ENCODE measurements at regions not wholly inside any gene's neighbourhood (a gene's known extent, or its start where the extent isn't known, plus 50 kb on each side); places are given as distances from the start of the nearest gene placed in this dataset.

GRCh38 chr5:6248132-6248531 is 130.2 kb downstream of the MED10 start:
- TF ChIP-seq, protein P1, sequence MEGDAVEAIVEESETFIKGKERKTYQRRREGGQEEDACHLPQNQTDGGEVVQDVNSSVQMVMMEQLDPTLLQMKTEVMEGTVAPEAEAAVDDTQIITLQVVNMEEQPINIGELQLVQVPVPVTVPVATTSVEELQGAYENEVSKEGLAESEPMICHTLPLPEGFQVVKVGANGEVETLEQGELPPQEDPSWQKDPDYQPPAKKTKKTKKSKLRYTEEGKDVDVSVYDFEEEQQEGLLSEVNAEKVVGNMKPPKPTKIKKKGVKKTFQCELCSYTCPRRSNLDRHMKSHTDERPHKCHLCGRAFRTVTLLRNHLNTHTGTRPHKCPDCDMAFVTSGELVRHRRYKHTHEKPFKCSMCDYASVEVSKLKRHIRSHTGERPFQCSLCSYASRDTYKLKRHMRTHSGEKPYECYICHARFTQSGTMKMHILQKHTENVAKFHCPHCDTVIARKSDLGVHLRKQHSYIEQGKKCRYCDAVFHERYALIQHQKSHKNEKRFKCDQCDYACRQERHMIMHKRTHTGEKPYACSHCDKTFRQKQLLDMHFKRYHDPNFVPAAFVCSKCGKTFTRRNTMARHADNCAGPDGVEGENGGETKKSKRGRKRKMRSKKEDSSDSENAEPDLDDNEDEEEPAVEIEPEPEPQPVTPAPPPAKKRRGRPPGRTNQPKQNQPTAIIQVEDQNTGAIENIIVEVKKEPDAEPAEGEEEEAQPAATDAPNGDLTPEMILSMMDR (conservative IDR thresholded peaks at IDR 0.05 in 1 of 2, IDR thresholded peaks at IDR 0.05 in 1 of 2; ENCODE audit: extremely low read depth in 1 of 2, insufficient read depth in 1 of 2, low read depth in 1 of 2, low read length in 2 of 2), result no peak
- no peak for TF ChIP-seq EZH2 (IDR thresholded peaks at IDR 0.05; ENCODE audit: borderline replicate concordance, low read length)

Data from mammary epithelial cell (primary cell).